ENCODE measurements at regions not wholly inside any gene's neighbourhood (a gene's known extent, or its start where the extent isn't known, plus 50 kb on each side); places are given as distances from the start of the nearest gene placed in this dataset.

DNA sequence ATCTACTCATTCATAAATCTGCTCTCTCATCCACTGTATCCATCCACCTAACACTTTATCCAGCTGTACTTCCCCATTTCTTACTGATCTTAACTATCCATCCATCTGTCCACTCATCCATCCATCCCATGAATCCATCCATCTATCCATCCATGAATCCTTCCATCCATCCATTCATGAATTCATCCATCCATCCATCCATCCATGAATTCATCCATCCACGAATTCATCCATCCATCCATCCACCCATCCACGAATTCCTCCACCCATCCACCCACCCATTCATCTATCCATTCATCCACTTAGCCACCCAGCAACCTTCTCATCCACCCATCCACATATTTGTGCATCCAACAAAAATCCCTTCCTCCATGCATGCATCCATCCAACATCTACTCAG lies 128.6 kb upstream of the MYL2 start:
- ATAC-seq = no peak
- no peak overlapping the region for H3K4me2 ChIP-seq
- no peaks in the 10 kb centered on the region for H3K4me1 ChIP-seq
- H3K27ac ChIP-seq = no peak overlapping the region
- 2% methylated on average over 2 of the region's 2 CpGs for WGBS (ENCODE audit: missing lambda C conversion rate)
- DNase-seq (ENCODE audit: low read depth in 1 of 2, low spot score in 1 of 2) = no peak
- no peak for FAIRE-seq
- no peak for TF ChIP-seq POLR2A (IDR thresholded peaks at IDR 0.05; ENCODE audit: low read length)
- TF ChIP-seq JUNB (IDR thresholded peaks at IDR 0.05) = no peak
- TF ChIP-seq ZC3H11A (IDR thresholded peaks at IDR 0.05) = no peak
- no peak for TF ChIP-seq FOXS1 (CRISPR knock-in tag; IDR thresholded peaks at IDR 0.05)
- TF ChIP-seq FOSB (CRISPR knock-in tag; IDR thresholded peaks at IDR 0.05) = no peak
- no peak for TF ChIP-seq RAD21 (conservative IDR thresholded peaks at IDR 0.05 in 1 of 2, IDR thresholded peaks at IDR 0.05 in 1 of 2)
- no peak for TF ChIP-seq MAFK (IDR thresholded peaks at IDR 0.05; ENCODE audit: partially characterized antibody)
- no peak for TF ChIP-seq TFCP2L1 (CRISPR knock-in tag; IDR thresholded peaks at IDR 0.05)
- no peak for TF ChIP-seq CEBPB (IDR thresholded peaks at IDR 0.05)
- TF ChIP-seq MAX (IDR thresholded peaks at IDR 0.05) = no peak
- TF ChIP-seq HES2 (IDR thresholded peaks at IDR 0.05) = no peak
- TF ChIP-seq, protein P1, sequence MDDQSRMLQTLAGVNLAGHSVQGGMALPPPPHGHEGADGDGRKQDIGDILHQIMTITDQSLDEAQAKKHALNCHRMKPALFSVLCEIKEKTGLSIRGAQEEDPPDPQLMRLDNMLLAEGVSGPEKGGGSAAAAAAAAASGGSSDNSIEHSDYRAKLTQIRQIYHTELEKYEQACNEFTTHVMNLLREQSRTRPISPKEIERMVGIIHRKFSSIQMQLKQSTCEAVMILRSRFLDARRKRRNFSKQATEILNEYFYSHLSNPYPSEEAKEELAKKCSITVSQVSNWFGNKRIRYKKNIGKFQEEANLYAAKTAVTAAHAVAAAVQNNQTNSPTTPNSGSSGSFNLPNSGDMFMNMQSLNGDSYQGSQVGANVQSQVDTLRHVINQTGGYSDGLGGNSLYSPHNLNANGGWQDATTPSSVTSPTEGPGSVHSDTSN (IDR thresholded peaks at IDR 0.05) = no peak
- TF ChIP-seq RNF2 (IDR thresholded peaks at IDR 0.05; ENCODE audit: borderline replicate concordance, low read depth) = no peak
- ChIA-PET CTCF (interaction anchor here (3.3 kb wide), 1 partner anchor 25 kb away, joined by 16 read pairs; no protein-coding TSS in a partner anchor), POLR2A (no interaction called here)
- H3K4me3 ChIP-seq = no peak overlapping the region
- no peaks in the 10 kb centered on the region for H3K9me3 ChIP-seq

- 85% methylated on average over 22 of the region's 22 CpGs for WGBS (ENCODE audit: missing lambda C conversion rate)
- H3K4me3 ChIP-seq = no peak overlapping the region
- no peak for ATAC-seq
- no peak for TF ChIP-seq TFCP2L1 (CRISPR knock-in tag; IDR thresholded peaks at IDR 0.05)
- TF ChIP-seq CTCF (IDR thresholded peaks at IDR 0.05) = no peak
- no peak for TF ChIP-seq RARB (CRISPR knock-in tag; IDR thresholded peaks at IDR 0.05)
- no peak for TF ChIP-seq EP300 (IDR thresholded peaks at IDR 0.05)
- no peak for TF ChIP-seq RAD21 (conservative IDR thresholded peaks at IDR 0.05 in 1 of 2, IDR thresholded peaks at IDR 0.05 in 1 of 2)
- TF ChIP-seq POLR2A (IDR thresholded peaks at IDR 0.05; ENCODE audit: low read length) = no peak
- no peak for TF ChIP-seq HOXA7 (CRISPR knock-in tag; IDR thresholded peaks at IDR 0.05)
- no peak for TF ChIP-seq HDAC2 (IDR thresholded peaks at IDR 0.05)
- FAIRE-seq = no peak
- ChIA-PET CTCF (interaction anchor here (0.8 to 4.1 kb wide), 4 partner anchors 14 to 216 kb away, joined by 3 to 19 read pairs (median 10); partner anchors contain the start of gene CUX2), POLR2A (no interaction called here)
- no peak overlapping the region for H3K4me2 ChIP-seq
- H3K9me3 ChIP-seq = no peaks in the 10 kb centered on the region
- H3K4me1 ChIP-seq = no peaks in the 10 kb centered on the region
- H3K27ac ChIP-seq = no peak overlapping the region
- DNase-seq (ENCODE audit: low read depth in 1 of 2, low spot score in 1 of 2) = no peak
These were observed 126.5 kb upstream of the MYL2 start for GRCh38 chr12:111046896-111047295.

- TF ChIP-seq MAFK (IDR thresholded peaks at IDR 0.05; ENCODE audit: partially characterized antibody) (no peak), CBX8 (IDR thresholded peaks at IDR 0.05) (no peak), HOXB13 (CRISPR knock-in tag; IDR thresholded peaks at IDR 0.05; ENCODE audit: low read depth) (no peak), SREBF2 (IDR thresholded peaks at IDR 0.05) (no peak), RNF2 (IDR thresholded peaks at IDR 0.05; ENCODE audit: borderline replicate concordance, low read depth) (no peak)
- ChIA-PET POLR2A (no interaction called here), CTCF (interaction anchor here (0.5 to 4.1 kb wide), 7 partner anchors 8 to 253 kb away, joined by 3 to 19 read pairs (median 4); partner anchors contain the start of gene CUX2)
- no peak for ATAC-seq
- Histone ChIP-seq H3K4me3 (no peak overlapping the region), H3K27ac (no peak overlapping the region), H3K9me3 (no peaks in the 10 kb centered on the region), H3K4me2 (no peak overlapping the region), H3K4me1 (no peaks in the 10 kb centered on the region)
- 60% methylated on average over 5 of the region's 7 CpGs for WGBS (ENCODE audit: missing lambda C conversion rate)
- no peak for DNase-seq (ENCODE audit: low read depth in 1 of 2, low spot score in 1 of 2)
- no peak for FAIRE-seq
These were observed 125.6 kb upstream of the MYL2 start for GRCh38 chr12:111045941-111046340.

Measured in A549 (cell line).